ENCODE measurements at regions not wholly inside any gene's neighbourhood (a gene's known extent, or its start where the extent isn't known, plus 50 kb on each side); places are given as distances from the start of the nearest gene placed in this dataset.
"Not testable (repeated sequence)": the region's sequence is repeated elsewhere in the genome, so short reads cannot be mapped to it uniquely, and the experiment has no call there.

GRCh38 chr17:33560165-33560564 is 267.1 kb upstream of the ASIC2 start:
- no peak overlapping the region for H3K27ac Mint-ChIP-seq
- no peak overlapping the region for H3K4me3 Mint-ChIP-seq
- DNase-seq = no peak
- no peaks in the 10 kb centered on the region for H3K27me3 Mint-ChIP-seq
- H3K4me1 Mint-ChIP-seq = peaks cover 2% of the 10 kb centered on the region
- no peaks in the 10 kb centered on the region for H3K36me3 Mint-ChIP-seq (ENCODE audit: low read depth)
- intact Hi-C loops (cut with micrococcal nuclease) = no loop called here
- peaks cover 3% of the 10 kb centered on the region for H3K9me3 Mint-ChIP-seq

DNA sequence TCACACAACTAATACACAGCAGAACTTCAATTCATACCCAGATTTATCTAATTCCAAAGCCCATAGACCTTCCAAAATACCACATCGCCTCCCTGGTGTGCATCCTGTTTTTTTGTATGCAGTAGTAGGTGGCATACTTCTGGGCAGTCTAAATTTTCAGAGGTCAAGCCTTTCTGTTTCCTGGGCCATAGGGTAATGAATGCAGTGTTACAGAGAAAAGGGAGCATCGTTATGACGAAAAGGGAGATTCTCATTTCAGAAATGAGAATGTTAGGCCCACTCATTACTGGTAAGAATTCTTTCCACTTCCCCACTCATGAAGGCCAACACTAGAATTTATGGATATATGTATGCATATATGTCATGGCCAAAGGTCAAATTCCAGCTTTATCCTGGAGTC is 267.8 kb upstream of the ASIC2 start:
- H3K4me3 Mint-ChIP-seq = no peak overlapping the region
- intact Hi-C loops (cut with micrococcal nuclease) = no loop called here
- peaks cover 3% of the 10 kb centered on the region for H3K9me3 Mint-ChIP-seq
- no peaks in the 10 kb centered on the region for H3K27me3 Mint-ChIP-seq
- DNase-seq = no peak
- H3K27ac Mint-ChIP-seq = no peak overlapping the region
- H3K36me3 Mint-ChIP-seq (ENCODE audit: low read depth) = no peaks in the 10 kb centered on the region
- H3K4me1 Mint-ChIP-seq = peaks cover 2% of the 10 kb centered on the region

GRCh38 chr17:33561569-33562334 is 268.7 kb upstream of the ASIC2 start:
- no peak for DNase-seq
- Mint-ChIP-seq H3K27me3 (no peaks in the 10 kb centered on the region), H3K4me1 (peaks cover 2% of the 10 kb centered on the region), H3K27ac (no peak overlapping the region), H3K4me3 (no peak overlapping the region), H3K9me3 (peaks cover 3% of the 10 kb centered on the region), H3K36me3 (ENCODE audit: low read depth) (no peaks in the 10 kb centered on the region)
- intact Hi-C loops (cut with micrococcal nuclease) = no loop called here

DNA sequence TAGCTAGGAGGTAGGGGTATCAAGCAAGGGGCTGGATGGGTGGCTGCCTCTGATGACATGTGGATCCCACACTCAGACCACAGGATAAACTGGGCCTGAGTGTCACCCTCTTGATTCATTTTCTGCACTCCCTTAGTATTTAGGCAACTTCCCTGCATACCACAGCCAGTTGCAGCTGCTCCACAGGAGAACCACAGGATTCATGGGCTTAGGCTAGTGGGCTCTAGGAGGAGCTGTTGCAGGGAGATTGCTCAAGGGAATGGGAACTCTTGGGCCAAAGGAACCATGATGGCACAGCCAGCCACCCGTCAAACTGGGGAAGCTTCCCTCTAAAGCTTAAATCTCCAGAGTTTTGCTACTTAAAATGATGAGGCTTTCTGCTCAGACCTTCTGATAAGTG is 269.7 kb upstream of the ASIC2 start:
- Mint-ChIP-seq H3K4me3 (no peak overlapping the region), H3K27ac (no peak overlapping the region), H3K27me3 (no peaks in the 10 kb centered on the region), H3K9me3 (peaks cover 3% of the 10 kb centered on the region), H3K36me3 (ENCODE audit: low read depth) (no peaks in the 10 kb centered on the region), H3K4me1 (peaks cover 2% of the 10 kb centered on the region)
- DNase-seq = no peak
- intact Hi-C loops (cut with micrococcal nuclease) = no loop called here

DNA sequence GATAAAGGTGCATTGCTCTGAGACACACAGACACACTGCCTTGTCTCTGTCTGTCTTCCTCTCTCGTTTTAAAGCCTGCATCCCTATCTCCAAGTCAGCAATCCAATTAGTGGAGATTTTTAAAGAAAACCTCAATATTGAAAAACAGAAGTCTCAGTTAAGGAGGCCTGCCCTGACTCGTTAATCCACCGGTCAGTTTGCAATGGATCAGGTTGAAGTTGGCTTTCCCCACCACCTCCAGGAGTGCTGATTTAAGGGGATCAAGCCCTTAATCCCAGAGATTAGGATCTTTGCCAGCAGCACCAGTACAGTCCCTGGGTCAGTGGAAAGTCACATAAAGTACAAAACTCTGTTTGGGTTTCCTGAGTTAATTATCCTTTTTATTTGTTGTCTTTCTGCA is 271.1 kb upstream of the ASIC2 start:
- Mint-ChIP-seq H3K9me3 (no peaks in the 10 kb centered on the region), H3K36me3 (ENCODE audit: low read depth) (no peaks in the 10 kb centered on the region), H3K27ac (no peak overlapping the region), H3K4me1 (peaks cover 2% of the 10 kb centered on the region), H3K27me3 (no peaks in the 10 kb centered on the region), H3K4me3 (no peak overlapping the region)
- DNase-seq = no peak
- intact Hi-C loops (cut with micrococcal nuclease) = no loop called here

DNA sequence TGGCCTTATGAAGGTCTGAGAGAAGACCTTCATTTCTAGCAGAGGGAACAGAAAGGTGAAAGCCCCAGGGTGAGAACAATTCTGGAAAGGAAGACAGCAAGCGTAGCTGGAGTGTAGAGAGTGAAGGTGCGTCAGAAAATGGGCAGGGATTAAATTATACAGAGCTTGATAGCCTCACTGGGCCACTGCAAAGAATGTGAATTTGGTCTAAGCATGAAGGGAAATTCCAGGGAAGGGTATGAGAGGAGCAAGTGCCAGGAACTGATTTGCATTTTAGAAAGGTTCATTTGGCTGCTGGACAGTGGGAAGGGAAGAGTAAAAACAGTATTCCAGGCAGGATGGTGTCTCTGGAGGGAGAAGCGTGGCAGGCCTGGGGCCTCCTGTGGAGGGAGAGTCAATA is 274.1 kb upstream of the ASIC2 start:
- Mint-ChIP-seq H3K27ac (no peak overlapping the region), H3K9me3 (no peaks in the 10 kb centered on the region), H3K27me3 (no peaks in the 10 kb centered on the region), H3K4me3 (no peak overlapping the region), H3K4me1 (no peaks in the 10 kb centered on the region), H3K36me3 (ENCODE audit: low read depth) (no peaks in the 10 kb centered on the region)
- no peak for DNase-seq
- intact Hi-C loops (cut with micrococcal nuclease) = no loop called here

- H3K4me1 Mint-ChIP-seq = no peaks in the 10 kb centered on the region
- H3K27me3 Mint-ChIP-seq = no peaks in the 10 kb centered on the region
- H3K27ac Mint-ChIP-seq = no peak overlapping the region
- no peaks in the 10 kb centered on the region for H3K9me3 Mint-ChIP-seq
- no peaks in the 10 kb centered on the region for H3K36me3 Mint-ChIP-seq (ENCODE audit: low read depth)
- intact Hi-C loops (cut with micrococcal nuclease) = no loop called here
- no peak overlapping the region for H3K4me3 Mint-ChIP-seq
- no peak for DNase-seq
Observed at GRCh38 chr17:33572615-33573014, 279.5 kb upstream of the ASIC2 start.

DNA sequence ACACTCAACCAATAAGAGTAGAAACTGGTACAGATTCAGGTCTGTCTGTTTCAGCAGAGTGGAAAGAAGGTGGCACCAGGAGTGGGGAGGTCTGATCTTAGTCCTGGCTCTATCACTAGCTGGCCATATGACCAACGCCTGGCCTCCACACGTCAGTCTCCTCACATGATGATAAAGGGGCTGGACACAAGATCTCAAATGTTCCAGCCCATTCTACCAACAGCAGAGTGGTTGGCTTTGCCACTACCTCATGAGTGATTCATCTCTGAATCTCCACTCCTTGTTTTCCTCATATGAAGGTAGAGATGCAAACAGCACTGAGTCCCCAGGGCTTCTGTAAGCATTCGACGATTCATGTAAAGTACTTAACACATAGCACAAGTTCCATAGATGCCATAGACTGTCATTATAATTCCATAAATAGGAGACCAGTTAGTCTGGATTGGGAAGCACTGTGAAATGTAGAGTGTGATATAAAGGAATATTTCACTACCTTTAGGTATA is 281.9 kb upstream of the ASIC2 start:
- H3K4me1 Mint-ChIP-seq = no peaks in the 10 kb centered on the region
- intact Hi-C loops (cut with micrococcal nuclease) = no loop called here

GRCh38 chr17:33579740-33580139 is 286.6 kb upstream of the ASIC2 start:
- H3K9me3 Mint-ChIP-seq; intact Hi-C loops (cut with micrococcal nuclease); H3K27me3 Mint-ChIP-seq; H3K4me1 Mint-ChIP-seq; H3K4me3 Mint-ChIP-seq; DNase-seq; H3K36me3 Mint-ChIP-seq (ENCODE audit: low read depth); H3K27ac Mint-ChIP-seq: not testable (repeated sequence)

More for the DNA sequence above, 281.9 kb upstream of the ASIC2 start:
- Mint-ChIP-seq H3K9me3 (peaks cover under 1% of the 10 kb centered on the region), H3K27ac (no peak overlapping the region), H3K36me3 (ENCODE audit: low read depth) (no peaks in the 10 kb centered on the region), H3K4me3 (no peak overlapping the region), H3K27me3 (no peaks in the 10 kb centered on the region)
- DNase-seq = no peak

DNA sequence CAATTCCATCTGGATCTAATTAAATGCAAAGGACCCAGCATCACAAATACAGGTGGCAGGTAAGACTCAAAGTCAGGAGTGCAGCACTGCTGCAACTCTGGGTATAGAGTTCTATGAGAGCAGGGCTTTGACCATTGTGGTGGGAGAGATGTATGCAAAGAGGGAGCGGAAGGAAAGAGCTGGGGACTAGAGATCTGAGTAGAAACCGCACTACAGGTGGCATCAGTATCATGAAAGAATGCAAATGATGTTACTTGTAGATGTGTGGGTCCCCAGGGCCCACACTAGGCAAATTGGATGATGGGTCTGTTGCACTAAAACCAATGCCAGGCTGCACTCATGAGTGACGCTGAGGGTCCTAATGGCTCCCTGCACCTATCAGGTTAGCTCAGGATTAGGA is 287.1 kb upstream of the ASIC2 start:
- peaks cover 3% of the 10 kb centered on the region for H3K9me3 Mint-ChIP-seq
- no peaks in the 10 kb centered on the region for H3K4me1 Mint-ChIP-seq
- no peaks in the 10 kb centered on the region for H3K27me3 Mint-ChIP-seq
- no peak overlapping the region for H3K4me3 Mint-ChIP-seq
- no peak for DNase-seq
- H3K27ac Mint-ChIP-seq = no peak overlapping the region
- intact Hi-C loops (cut with micrococcal nuclease) = no loop called here
- no peaks in the 10 kb centered on the region for H3K36me3 Mint-ChIP-seq (ENCODE audit: low read depth)

GRCh38 chr17:33582661-33583060 is 289.6 kb upstream of the ASIC2 start:
- peaks cover 3% of the 10 kb centered on the region for H3K27me3 Mint-ChIP-seq
- H3K4me1 Mint-ChIP-seq = no peaks in the 10 kb centered on the region
- peaks cover 3% of the 10 kb centered on the region for H3K9me3 Mint-ChIP-seq
- no peaks in the 10 kb centered on the region for H3K36me3 Mint-ChIP-seq (ENCODE audit: low read depth)
- no peak overlapping the region for H3K27ac Mint-ChIP-seq
- H3K4me3 Mint-ChIP-seq = no peak overlapping the region
- DNase-seq = no peak
- intact Hi-C loops (cut with micrococcal nuclease) = no loop called here

- Mint-ChIP-seq H3K27ac (no peak overlapping the region), H3K27me3 (peaks cover 6% of the 10 kb centered on the region), H3K4me1 (no peaks in the 10 kb centered on the region), H3K9me3 (peaks cover 3% of the 10 kb centered on the region), H3K4me3 (no peak overlapping the region), H3K36me3 (ENCODE audit: low read depth) (no peaks in the 10 kb centered on the region)
- intact Hi-C loops (cut with micrococcal nuclease) = no loop called here
- no peak for DNase-seq
Observed at GRCh38 chr17:33583518-33584417, 290.7 kb upstream of the ASIC2 start.

GRCh38 chr17:33593991-33594390 is 300.9 kb upstream of the ASIC2 start:
- intact Hi-C loops (cut with micrococcal nuclease) = no loop called here
- H3K9me3 Mint-ChIP-seq = no peaks in the 10 kb centered on the region
- no peak for DNase-seq
- H3K27ac Mint-ChIP-seq = no peak overlapping the region
- no peaks in the 10 kb centered on the region for H3K36me3 Mint-ChIP-seq (ENCODE audit: low read depth)
- peaks cover 2% of the 10 kb centered on the region for H3K27me3 Mint-ChIP-seq
- H3K4me1 Mint-ChIP-seq = no peaks in the 10 kb centered on the region
- no peak overlapping the region for H3K4me3 Mint-ChIP-seq

- no peak for DNase-seq
- no peaks in the 10 kb centered on the region for H3K4me1 Mint-ChIP-seq
- intact Hi-C loops (cut with micrococcal nuclease) = no loop called here
- H3K9me3 Mint-ChIP-seq = no peaks in the 10 kb centered on the region
- no peaks in the 10 kb centered on the region for H3K36me3 Mint-ChIP-seq (ENCODE audit: low read depth)
- H3K4me3 Mint-ChIP-seq = no peak overlapping the region
- peaks cover 2% of the 10 kb centered on the region for H3K27me3 Mint-ChIP-seq
- no peak overlapping the region for H3K27ac Mint-ChIP-seq
Observed at GRCh38 chr17:33595828-33596227, 302.7 kb upstream of the ASIC2 start.

All from activated CD4-positive, alpha-beta T cell treated with anti-CD3 and anti-CD28 coated beads, Interleukin-2, amount 10 ng/mL, durations not matched to agents 24 days and 14 days (primary cell).